GM23248 (cell line): ENCODE measurements at regions not wholly inside any gene's neighbourhood (a gene's known extent, or its start where the extent isn't known, plus 50 kb on each side); places are given as distances from the start of the nearest gene placed in this dataset.
"Not testable (repeated sequence)": the region's sequence is repeated elsewhere in the genome, so short reads cannot be mapped to it uniquely, and the experiment has no call there.

Source experiments
- EZH2 ChIP-seq: fragments of 200-600 bp; sonication (generic); IDR thresholded peaks from 2 replicates; pipeline ENCODE4 v1.6.1; 2018; ENCODE audit warnings: antibody characterized with exemption, mild to moderate bottlenecking; ENCODE audit not compliant: insufficient read depth, poor library complexity, severe bottlenecking
- EZH2phosphoT487 ChIP-seq: fragments of 200-600 bp; sonication (generic); IDR thresholded peaks from 2 replicates; pipeline ENCODE4 v1.6.1; 2018; ENCODE audit warnings: antibody characterized with exemption, moderate library complexity, mild to moderate bottlenecking, low read depth; ENCODE audit not compliant: insufficient read depth

DNA sequence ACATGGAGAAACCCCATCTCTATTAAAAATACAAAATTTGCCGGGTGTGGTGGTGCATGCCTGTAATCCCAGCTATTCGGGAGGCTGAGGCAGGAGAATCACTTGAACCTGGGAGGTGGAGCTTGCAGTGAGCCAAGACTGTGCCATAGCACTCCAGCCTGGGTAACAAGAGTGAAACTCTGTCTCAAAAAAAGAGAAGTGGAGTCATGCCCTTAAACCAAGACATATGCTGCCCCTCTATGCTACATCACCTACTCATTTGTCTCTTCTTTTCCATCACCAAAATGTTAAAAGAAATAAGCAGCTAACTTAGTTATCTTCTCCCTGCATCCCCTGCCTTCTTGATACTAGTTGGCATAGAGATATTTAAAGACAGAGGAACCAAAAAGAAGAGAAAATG, 63.4 kb upstream of the RBPJ start:
- not testable (repeated sequence) for TF ChIP-seq EZH2, EZH2phosphoT487
